Stimulated activated naive CD8-positive, alpha-beta T cell treated with anti-CD3 and anti-CD28 coated beads, Interleukin-15, amount 100 ng/mL, for 72 hours (primary cell): ENCODE measurements at regions not wholly inside any gene's neighbourhood (a gene's known extent, or its start where the extent isn't known, plus 50 kb on each side); places are given as distances from the start of the nearest gene placed in this dataset.
"Not testable (repeated sequence)": the region's sequence is repeated elsewhere in the genome, so short reads cannot be mapped to it uniquely, and the experiment has no call there.

Experiments
- ATAC-seq: fragments of 150-1000 bp; cut with Tn5 transposase; 2 replicates; pipeline ENCODE4 v1.10.0; 2021; ENCODE audit warnings: mild to moderate bottlenecking, moderate library complexity
- DNase-seq, 2 donors: peaks; one replicate each; pipeline ENCODE4 v3.0.0; 2021 to 2022
- H3K27ac Mint-ChIP-seq, 2 donors: one replicate each; pipeline ENCODE4 v1.8.0; 2022; ENCODE audit warnings: mild to moderate bottlenecking in 2 of 2, mixed read lengths in 2 of 2, moderate library complexity in 2 of 2
- H3K27me3 Mint-ChIP-seq: one replicate; pipeline ENCODE4 v1.8.0; 2022; ENCODE audit warnings: mixed read lengths
- H3K4me1 Mint-ChIP-seq: one replicate; pipeline ENCODE4 v1.8.0; 2022; ENCODE audit warnings: mild to moderate bottlenecking, mixed read lengths
- H3K4me3 Mint-ChIP-seq, 2 donors: one replicate each; pipeline ENCODE4 v1.8.0; 2022; ENCODE audit warnings: mild to moderate bottlenecking in 2 of 2, mixed read lengths in 2 of 2, moderate library complexity in 1 of 2
- H3K9me3 Mint-ChIP-seq, 2 donors: one replicate each; pipeline ENCODE4 v1.8.0; 2022; ENCODE audit warnings: mixed read lengths in 2 of 2

DNA sequence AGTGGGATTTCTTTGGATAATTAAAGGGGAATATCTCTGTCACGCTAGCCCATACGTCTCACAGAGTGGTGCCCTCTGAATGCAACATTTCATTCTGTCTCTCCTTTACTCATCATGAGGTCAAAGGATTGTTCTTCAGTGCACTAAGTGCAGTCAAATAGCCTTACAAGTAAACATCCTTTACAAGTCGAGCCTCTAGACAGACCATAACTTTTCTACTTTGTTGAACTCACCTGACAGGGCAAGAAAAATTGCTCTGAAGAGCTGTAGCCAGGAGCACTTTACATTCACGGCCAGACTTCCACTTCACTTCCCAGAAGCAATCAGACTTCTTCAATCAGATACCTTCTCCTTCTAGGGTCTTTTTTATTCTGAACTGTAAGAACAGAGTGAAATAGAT lies 768.0 kb upstream of the TMPRSS15 start:
- H3K27ac Mint-ChIP-seq = no peak overlapping the region
- no peaks in the 10 kb centered on the region for H3K4me1 Mint-ChIP-seq
- peaks cover 0 to 4% of the 10 kb centered on the region in 2 donors for H3K9me3 Mint-ChIP-seq
- ATAC-seq = no peak
- no peak overlapping the region for H3K4me3 Mint-ChIP-seq
- H3K27me3 Mint-ChIP-seq = no peaks in the 10 kb centered on the region
- no peak for DNase-seq

DNA sequence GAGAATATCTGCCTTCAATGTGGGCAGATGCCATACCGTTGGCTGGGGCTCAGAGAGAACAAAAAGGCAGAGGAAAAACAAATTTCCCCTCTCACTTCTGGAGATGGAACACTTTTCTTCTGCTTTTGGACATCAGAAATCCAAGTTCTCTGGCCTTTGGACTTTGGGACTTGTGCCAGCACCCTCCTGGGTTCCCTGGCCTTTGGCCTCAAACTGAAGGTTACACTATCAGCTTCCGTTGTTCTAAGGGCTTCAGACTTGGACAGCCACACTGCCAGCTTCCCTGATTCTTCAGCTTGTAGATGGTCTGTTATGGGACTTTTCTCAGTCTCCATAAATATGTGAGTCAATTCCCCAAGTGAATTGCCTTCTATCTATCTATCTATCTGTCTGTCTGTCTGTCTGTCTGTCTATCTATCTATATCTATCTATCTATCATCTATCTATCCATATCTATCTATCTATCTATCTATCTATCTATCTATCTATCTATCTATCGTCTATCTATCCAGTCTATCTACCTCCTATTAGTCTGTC lies 778.1 kb upstream of the TMPRSS15 start:
- ATAC-seq = no peak
- Mint-ChIP-seq H3K27ac (no peak overlapping the region), H3K4me1 (no peaks in the 10 kb centered on the region), H3K27me3 (no peaks in the 10 kb centered on the region), H3K9me3 (peaks cover 0 to 7% of the 10 kb centered on the region in 2 donors), H3K4me3 (no peak overlapping the region)
- DNase-seq = no peak

DNA sequence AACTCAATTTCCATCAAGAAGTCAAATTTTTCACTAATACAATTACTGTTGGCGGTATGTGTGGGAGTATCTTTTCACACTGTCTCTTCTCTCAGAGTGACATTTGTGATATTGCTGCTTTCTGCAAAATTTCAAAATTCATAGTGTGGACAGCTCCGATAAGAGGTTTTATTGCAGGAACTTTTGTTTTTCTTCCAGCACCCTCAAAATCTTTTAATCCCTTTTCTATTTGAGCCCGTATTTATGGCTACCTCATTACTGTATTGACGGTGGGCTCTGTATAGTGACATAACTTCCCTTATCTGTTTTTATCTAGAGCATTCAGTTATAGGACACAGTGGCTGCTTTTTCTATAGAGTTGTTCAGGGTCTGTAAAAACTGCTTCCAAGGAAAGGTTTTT lies 794.4 kb upstream of the TMPRSS15 start:
- Mint-ChIP-seq H3K9me3 (peaks cover 0 to 18% of the 10 kb centered on the region in 2 donors), H3K27me3 (no peaks in the 10 kb centered on the region), H3K27ac (no peak overlapping the region), H3K4me1 (no peaks in the 10 kb centered on the region), H3K4me3 (no peak overlapping the region)
- ATAC-seq (no peak), DNase-seq (no peak)

DNA sequence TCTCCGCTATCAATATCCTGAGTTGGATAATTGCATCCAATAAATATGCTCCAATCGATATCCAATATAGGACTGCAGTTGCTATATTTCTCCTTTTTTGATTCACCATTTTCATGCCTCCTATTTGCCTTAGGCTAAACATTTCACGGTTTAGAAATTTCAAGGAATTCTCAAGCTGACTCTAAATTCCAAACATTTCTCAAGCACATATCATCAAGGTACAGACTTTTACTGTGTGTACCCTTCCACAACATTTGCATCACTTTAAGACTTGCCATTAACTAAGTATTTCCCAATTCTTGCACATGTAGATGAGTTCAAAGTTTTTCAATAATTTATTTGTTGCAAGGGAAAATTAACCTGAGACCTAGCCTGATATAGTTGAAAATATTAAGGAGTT lies 795.2 kb upstream of the TMPRSS15 start:
- no peak for DNase-seq
- ATAC-seq = no peak
- no peaks in the 10 kb centered on the region for H3K27me3 Mint-ChIP-seq
- H3K27ac Mint-ChIP-seq = no peak overlapping the region
- H3K4me3 Mint-ChIP-seq = no peak overlapping the region
- H3K4me1 Mint-ChIP-seq = no peaks in the 10 kb centered on the region
- H3K9me3 Mint-ChIP-seq = peaks cover 0 to 23% of the 10 kb centered on the region in 2 donors

DNA sequence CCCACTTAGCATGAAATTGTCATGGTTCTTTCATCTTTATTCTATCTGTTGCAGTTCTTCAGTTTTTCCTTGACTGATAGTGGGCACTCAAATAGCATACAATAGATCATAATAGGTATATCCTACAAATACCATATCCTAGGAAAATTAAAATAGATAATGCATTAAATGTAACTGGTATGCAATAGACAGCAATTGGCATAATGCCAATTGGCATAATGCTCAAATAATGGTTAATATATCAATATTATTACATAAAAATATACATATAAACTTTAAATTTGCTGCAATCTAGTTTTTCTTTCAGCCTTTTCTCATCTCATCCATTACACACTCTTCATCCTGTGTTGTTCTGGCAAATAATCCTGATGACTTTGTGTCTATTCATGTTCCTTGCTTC lies 814.6 kb upstream of the TMPRSS15 start:
- no peak for DNase-seq
- Mint-ChIP-seq H3K27ac (no peak overlapping the region), H3K9me3 (peaks cover 0 to 14% of the 10 kb centered on the region in 2 donors), H3K4me1 (no peaks in the 10 kb centered on the region), H3K27me3 (no peaks in the 10 kb centered on the region), H3K4me3 (no peak overlapping the region)
- no peak for ATAC-seq

DNA sequence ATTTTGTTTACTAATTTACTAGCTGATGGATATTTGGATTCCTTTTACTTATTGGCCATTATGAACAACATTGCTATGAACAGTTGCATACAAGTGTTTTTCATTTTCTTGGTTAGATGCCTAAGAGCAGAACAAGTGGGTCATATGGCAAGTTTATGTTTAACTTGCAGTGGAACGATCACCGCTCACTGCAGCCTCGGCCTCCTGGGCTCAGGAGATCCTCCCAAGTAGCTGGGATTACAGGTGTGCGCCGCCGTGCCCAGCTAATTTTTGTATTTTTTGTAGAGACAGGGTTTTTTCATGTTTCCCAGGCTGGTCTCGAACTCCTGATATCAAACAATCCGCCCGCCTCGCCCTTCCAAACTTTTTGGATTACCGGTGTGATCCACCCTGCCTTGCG lies 820.5 kb upstream of the TMPRSS15 start:
- no peak for ATAC-seq
- no peak for DNase-seq
- H3K27me3 Mint-ChIP-seq = no peaks in the 10 kb centered on the region
- H3K4me3 Mint-ChIP-seq = no peak overlapping the region
- H3K4me1 Mint-ChIP-seq = no peaks in the 10 kb centered on the region
- peaks cover 0 to 7% of the 10 kb centered on the region in 2 donors for H3K9me3 Mint-ChIP-seq
- no peak overlapping the region for H3K27ac Mint-ChIP-seq

DNA sequence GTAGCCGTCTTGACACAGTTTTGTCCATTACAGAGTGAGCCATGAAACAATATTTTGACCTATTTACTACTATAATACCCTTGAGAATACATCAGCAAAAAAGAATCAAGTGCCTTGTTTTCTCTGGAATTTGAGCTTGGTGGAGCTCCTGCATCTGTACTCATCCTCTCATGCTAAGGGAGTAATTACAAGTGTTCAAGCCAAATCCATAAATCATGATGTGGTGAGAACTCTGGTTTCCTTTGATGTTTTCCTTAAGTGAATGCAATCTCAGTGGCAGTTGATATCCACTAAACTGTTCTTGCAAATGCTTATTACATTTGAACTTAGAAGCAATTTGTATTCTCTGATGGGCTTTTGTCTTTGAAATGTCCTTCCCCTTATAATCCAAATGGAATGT lies 824.6 kb upstream of the TMPRSS15 start:
- Mint-ChIP-seq H3K27ac (no peak overlapping the region), H3K4me1 (no peaks in the 10 kb centered on the region), H3K27me3 (no peaks in the 10 kb centered on the region), H3K4me3 (no peak overlapping the region), H3K9me3 (peaks cover 5 to 10% of the 10 kb centered on the region in 2 donors)
- DNase-seq (no peak), ATAC-seq (no peak)

DNA sequence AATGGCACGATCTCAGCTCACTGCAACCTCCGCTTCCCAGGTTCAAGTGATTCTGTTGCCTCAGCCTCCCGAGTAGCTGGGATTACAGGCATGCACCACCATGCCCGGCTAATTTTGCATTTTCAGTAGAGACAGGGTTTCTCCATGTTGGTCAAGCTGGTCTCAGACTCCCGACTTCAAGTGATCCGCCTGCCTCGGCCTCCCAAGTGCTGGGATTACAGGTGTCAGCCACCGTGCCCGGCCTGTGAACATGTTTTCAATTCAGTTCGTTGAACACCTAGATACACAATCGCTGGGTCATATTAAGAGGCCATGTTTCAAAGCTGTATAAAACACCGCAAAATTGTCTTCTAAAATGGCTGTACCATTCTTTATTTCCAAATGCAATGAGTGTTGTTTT lies 830.3 kb upstream of the TMPRSS15 start:
- peaks cover 5 to 16% of the 10 kb centered on the region in 2 donors for H3K9me3 Mint-ChIP-seq
- H3K4me3 Mint-ChIP-seq, ATAC-seq, H3K4me1 Mint-ChIP-seq, H3K27me3 Mint-ChIP-seq, H3K27ac Mint-ChIP-seq, DNase-seq: not testable (repeated sequence)

DNA sequence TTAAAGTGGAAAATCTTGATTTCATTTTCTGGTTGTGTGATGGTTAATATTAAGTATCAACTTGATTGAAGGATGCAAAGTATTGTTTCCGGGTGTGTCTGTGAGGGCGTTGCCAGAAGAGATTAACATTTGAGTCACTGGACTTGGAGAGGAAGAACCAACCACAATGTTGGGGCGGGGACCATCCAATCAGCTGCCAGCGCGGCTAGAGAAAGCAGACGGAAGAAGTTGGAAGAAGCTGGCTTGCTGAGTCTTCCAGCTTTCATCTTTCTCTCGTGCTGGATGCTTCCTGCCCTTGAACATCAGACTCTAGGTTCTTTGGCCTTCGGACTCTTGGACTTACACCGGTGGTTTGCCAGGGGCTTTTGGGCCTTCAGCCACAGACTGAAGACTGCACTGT lies 832.6 kb upstream of the TMPRSS15 start:
- no peak overlapping the region for H3K27ac Mint-ChIP-seq
- no peak overlapping the region for H3K4me3 Mint-ChIP-seq
- no peaks in the 10 kb centered on the region for H3K4me1 Mint-ChIP-seq
- DNase-seq = no peak
- ATAC-seq = no peak
- H3K27me3 Mint-ChIP-seq = no peaks in the 10 kb centered on the region
- peaks cover 5 to 12% of the 10 kb centered on the region in 2 donors for H3K9me3 Mint-ChIP-seq

DNA sequence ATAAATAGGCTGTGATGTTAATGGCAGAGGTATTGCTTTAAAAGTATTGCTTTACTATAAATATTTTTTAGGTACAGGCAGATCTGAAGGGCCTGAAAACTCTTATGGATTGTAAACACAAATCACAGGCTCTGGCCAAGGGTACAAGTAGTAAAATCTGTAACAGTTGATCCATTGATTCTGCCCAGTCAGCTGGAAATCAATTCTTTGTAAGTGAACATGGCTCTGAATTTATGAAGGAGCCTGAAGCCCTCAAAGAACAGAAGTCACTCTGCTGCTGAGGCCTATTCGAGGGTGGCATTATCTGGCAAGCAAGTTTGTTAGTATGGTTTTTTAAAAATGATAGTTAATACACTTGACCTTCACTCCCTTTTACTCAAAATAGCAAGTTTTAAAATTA lies 834.0 kb upstream of the TMPRSS15 start:
- H3K9me3 Mint-ChIP-seq = peaks cover 0 to 9% of the 10 kb centered on the region in 2 donors
- no peak overlapping the region for H3K27ac Mint-ChIP-seq
- H3K4me3 Mint-ChIP-seq = no peak overlapping the region
- no peaks in the 10 kb centered on the region for H3K4me1 Mint-ChIP-seq
- DNase-seq (no peak), ATAC-seq (no peak)
- H3K27me3 Mint-ChIP-seq = no peaks in the 10 kb centered on the region

DNA sequence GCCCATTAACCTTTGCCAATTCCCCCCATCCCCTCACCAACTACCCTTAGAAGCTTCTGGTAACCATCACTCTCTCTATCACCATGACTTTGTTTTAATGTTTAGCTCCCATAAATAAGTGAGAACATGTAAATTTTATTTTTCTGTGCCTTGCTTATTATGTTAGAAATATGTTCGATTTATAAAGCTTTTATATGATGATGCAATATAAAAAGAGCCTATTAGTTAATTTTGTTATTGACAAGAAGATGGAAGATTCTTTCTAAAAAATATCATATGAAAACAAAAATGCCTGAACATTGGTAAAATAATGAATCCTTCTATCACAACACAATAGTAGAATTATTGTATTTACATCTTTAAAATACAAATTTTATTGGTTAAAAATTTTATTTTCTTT lies 836.1 kb upstream of the TMPRSS15 start:
- Mint-ChIP-seq H3K27me3 (no peaks in the 10 kb centered on the region), H3K27ac (no peak overlapping the region), H3K9me3 (peaks cover 0 to 2% of the 10 kb centered on the region in 2 donors), H3K4me3 (no peak overlapping the region), H3K4me1 (no peaks in the 10 kb centered on the region)
- ATAC-seq (no peak), DNase-seq (no peak)

DNA sequence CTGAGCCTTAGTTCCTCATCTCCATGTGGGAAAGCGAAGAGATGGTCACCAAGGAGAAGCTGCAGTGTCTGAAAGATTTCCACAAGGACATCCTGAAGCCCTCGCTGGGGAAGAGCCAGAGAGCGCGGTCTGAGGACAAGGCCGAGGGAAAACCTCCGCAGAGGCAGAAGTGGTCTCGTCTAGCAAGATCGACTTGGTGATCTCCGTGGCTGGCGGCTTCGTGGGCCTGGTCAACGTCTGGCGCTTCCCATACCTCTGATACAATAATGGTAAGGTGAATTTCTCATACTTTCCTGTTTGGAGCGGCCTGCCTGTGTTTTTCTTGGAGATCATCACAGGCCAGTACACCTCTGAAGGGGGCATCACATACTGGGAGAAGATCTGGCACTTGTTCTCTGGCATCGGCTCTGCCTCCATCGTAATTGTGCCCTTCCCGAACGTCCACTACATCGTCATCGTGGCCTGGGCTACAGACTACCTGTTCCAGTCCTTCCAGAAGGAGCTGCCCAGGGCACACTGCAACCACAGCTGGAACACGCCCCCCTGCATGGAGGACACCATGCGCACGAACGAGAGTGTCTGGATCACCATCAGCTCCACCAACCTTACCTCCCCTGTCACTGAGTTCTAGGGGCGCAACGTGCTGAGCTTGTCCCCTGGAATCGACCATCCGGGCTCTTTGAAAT lies 841.1 kb upstream of the TMPRSS15 start:
- Mint-ChIP-seq H3K9me3 (peaks cover 12 to 13% of the 10 kb centered on the region in 2 donors), H3K27me3 (no peaks in the 10 kb centered on the region), H3K27ac (no peak overlapping the region), H3K4me1 (no peaks in the 10 kb centered on the region), H3K4me3 (no peak overlapping the region)
- peak; percentile 35 for ATAC-seq
- no peak for DNase-seq

DNA sequence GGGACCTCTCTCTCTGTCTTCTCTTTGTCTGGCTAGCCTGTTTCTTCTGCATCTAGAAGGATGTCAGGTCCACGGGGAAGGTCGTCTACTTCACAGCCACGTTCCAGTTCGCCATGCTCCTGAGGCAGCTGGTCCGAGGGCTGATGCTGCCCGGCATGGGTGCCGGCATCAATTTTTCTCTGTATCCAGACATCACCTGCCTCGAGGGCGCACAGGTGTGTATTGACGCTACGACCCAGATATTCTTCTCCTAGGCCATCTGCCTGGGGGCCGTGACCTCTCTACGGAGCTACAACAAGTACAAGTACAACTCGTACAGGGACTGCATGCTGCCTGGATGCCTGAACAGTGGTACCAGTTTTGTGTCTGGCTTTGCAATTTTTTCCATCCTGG lies 841.6 kb upstream of the TMPRSS15 start:
- Mint-ChIP-seq H3K27me3 (no peaks in the 10 kb centered on the region), H3K4me1 (no peaks in the 10 kb centered on the region), H3K9me3 (peaks cover 16 to 17% of the 10 kb centered on the region in 2 donors), H3K27ac (no peak overlapping the region), H3K4me3 (no peak overlapping the region)
- no peak for ATAC-seq
- no peak for DNase-seq

DNA sequence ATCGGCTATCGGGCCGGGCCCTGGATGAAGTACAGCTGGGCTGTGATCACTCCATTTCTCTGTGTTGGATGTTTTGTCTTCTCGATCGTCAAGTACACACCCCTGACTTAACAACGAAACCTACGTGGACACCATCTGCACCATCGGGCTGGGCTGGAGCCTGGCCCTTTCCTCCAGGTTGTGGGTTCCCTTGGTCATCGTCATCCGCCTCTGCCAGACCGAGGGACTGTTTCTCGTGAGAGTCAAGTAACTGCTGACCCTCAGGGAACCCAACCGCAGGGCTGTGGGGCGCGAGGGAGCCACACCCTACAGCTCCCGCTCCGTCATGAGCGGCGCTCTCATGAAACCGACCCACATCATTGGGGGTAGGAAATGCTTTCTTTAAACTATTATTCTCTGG lies 842.4 kb upstream of the TMPRSS15 start:
- Mint-ChIP-seq H3K27me3 (no peaks in the 10 kb centered on the region), H3K4me3 (no peak overlapping the region), H3K9me3 (peaks cover 19 to 23% of the 10 kb centered on the region in 2 donors), H3K4me1 (no peaks in the 10 kb centered on the region), H3K27ac (no peak overlapping the region)
- DNase-seq (no peak), ATAC-seq (no peak)

DNA sequence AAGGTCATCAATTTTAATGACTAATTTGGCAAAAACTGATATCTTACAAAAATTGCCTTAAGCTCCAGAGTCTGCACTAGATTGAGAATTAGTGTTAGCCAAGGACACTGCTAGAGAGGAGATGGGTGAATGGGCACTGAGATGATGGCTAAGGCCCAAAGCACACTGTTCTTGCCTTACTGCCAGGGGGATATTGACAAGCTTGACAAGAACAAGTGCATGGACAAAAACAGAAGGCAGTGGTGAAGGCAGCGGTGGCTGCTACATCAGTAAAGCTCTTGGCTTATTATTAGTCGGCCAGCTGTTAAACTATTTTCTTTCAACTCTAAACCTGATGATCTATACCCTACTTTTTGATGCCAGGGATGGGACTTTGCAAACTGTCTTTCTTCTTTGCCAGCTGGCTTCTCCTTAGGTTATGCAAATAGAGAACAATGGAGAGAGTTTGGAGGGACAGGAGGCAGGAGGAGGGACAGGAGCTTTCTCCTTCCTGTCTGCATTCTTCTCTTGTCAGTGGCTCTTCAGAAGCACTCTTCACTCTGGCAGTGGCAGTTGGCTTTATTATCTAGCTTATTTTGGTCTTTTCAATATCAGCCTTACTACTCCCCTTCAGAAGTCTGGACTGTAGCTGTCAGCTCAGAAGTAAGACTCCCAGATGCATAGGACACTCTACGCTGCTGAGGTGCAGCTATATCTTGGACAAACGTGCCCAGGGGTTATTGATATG lies 853.5 kb upstream of the TMPRSS15 start:
- no peak overlapping the region for H3K4me3 Mint-ChIP-seq

DNA sequence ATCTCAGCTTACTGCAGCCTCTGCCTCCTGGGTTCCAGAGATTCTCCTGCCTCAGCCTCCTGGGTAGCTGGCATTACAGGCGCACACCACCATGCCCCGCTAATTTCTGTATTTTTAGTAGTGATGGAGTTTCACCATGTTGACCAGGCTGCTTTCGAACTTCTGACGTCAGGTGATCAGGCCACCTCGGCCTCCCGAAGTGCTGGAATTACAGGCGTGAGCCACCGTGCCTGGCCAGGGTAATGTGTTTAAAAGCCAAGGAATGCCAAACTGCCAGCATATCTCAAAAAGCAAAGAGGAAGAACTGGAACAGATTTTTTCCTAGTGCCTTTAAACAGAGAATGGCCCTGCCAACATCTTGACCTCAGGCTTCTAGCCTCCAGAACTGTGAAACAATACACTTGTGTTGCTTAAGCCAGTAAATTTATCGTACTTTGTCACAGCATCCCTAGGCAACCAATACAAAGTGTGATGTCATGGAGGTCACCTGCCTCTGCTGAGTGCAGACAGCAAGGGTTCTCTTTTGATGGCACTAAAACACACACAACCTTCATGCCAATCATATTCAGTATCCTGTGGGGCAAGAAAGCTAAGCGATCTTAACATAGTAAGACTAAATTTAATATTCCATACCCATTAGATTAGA lies 858.3 kb upstream of the TMPRSS15 start:
- ATAC-seq = no peak
- H3K27me3 Mint-ChIP-seq = no peaks in the 10 kb centered on the region
- DNase-seq = no peak
- H3K4me3 Mint-ChIP-seq = no peak overlapping the region
- H3K27ac Mint-ChIP-seq = no peak overlapping the region
- H3K9me3 Mint-ChIP-seq = peaks cover 3 to 5% of the 10 kb centered on the region in 2 donors
- H3K4me1 Mint-ChIP-seq = no peaks in the 10 kb centered on the region

More for the DNA sequence above, 853.5 kb upstream of the TMPRSS15 start:
- no peak for ATAC-seq
- H3K9me3 Mint-ChIP-seq = peaks cover 0 to 5% of the 10 kb centered on the region in 2 donors
- no peaks in the 10 kb centered on the region for H3K27me3 Mint-ChIP-seq
- DNase-seq = no peak
- no peaks in the 10 kb centered on the region for H3K4me1 Mint-ChIP-seq
- H3K27ac Mint-ChIP-seq = no peak overlapping the region
